ENCODE measurements at regions not wholly inside any gene's neighbourhood (a gene's known extent, or its start where the extent isn't known, plus 50 kb on each side); places are given as distances from the start of the nearest gene placed in this dataset.

DNA sequence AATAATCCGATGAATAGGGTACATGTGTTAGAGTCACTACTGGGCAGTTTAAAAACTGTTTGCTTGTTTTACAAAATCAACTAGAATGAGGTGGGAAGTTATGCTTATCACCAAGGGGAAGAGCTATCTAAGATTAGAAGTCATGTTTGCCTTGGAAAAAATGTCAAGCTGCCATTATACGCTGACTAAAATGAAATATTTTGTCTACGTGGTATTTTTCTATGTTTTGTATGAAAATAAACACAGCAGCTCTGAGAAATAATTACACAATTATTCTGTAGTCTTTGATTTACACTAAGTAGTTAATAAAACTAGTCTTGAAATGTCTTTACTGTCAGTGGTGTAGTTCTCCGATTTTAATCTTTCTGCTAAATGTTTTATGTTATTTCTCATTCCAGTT, 241.9 kb upstream of the TARS1 start:
- Histone ChIP-seq H3K4me2 (ENCODE audit: low read length) (no peak overlapping the region), H3K4me3 (ENCODE audit: low read length) (no peak overlapping the region), H3K27ac (ENCODE audit: low read depth, low read length) (no peak overlapping the region), H3K4me1 (ENCODE audit: control insufficient read depth, low read length) (no peaks in the 10 kb centered on the region), H3F3A (ENCODE audit: control insufficient read depth, insufficient read depth) (no peaks in the 10 kb centered on the region), H3K9me3 (ENCODE audit: control insufficient read depth, insufficient read depth, low read length) (no peaks in the 10 kb centered on the region), H3K9me2 (replicated peaks; ENCODE audit: control insufficient read depth, low read length) (no peaks in the 10 kb centered on the region), H3K27me3 (ENCODE audit: control insufficient read depth, low read length) (no peaks in the 10 kb centered on the region), H4K20me1 (ENCODE audit: control insufficient read depth, insufficient read depth, low read depth, low read length) (no peaks in the 10 kb centered on the region), H3K36me3 (ENCODE audit: control insufficient read depth, low read length) (no peaks in the 10 kb centered on the region), H3K79me2 (ENCODE audit: control insufficient read depth, low read length) (no peaks in the 10 kb centered on the region)
- no peak for TF ChIP-seq EZH2phosphoT487 (IDR thresholded peaks at IDR 0.05; ENCODE audit: borderline replicate concordance, low read length)
- TF ChIP-seq, protein P1, sequence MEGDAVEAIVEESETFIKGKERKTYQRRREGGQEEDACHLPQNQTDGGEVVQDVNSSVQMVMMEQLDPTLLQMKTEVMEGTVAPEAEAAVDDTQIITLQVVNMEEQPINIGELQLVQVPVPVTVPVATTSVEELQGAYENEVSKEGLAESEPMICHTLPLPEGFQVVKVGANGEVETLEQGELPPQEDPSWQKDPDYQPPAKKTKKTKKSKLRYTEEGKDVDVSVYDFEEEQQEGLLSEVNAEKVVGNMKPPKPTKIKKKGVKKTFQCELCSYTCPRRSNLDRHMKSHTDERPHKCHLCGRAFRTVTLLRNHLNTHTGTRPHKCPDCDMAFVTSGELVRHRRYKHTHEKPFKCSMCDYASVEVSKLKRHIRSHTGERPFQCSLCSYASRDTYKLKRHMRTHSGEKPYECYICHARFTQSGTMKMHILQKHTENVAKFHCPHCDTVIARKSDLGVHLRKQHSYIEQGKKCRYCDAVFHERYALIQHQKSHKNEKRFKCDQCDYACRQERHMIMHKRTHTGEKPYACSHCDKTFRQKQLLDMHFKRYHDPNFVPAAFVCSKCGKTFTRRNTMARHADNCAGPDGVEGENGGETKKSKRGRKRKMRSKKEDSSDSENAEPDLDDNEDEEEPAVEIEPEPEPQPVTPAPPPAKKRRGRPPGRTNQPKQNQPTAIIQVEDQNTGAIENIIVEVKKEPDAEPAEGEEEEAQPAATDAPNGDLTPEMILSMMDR (IDR thresholded peaks at IDR 0.05; ENCODE audit: low read depth, low read length, poor library complexity, severe bottlenecking) = no peak

DNA sequence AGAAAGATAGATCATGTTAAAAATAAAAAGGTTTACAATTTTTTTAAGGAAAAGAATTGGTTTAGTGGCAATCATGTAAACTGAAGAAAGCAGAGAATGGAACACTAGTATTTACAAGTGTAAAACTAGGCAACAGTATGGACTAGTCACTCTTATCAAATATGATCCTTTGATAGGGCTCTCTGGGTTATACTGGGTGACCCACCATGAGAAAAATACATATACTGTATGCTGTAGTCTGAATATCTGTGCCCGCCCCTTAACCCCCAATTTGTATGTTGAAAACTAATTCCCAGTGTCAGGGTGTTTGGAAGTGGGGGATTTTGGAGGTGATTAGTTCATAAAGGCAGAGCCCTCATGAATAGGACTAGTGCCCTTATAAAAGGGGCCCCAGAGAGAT, 236.8 kb upstream of the TARS1 start:
- Histone ChIP-seq H3K27ac (ENCODE audit: low read depth, low read length) (no peak overlapping the region), H3K9me3 (ENCODE audit: control insufficient read depth, insufficient read depth, low read length) (no peaks in the 10 kb centered on the region), H3K27me3 (ENCODE audit: control insufficient read depth, low read length) (no peaks in the 10 kb centered on the region), H3K4me2 (ENCODE audit: low read length) (no peak overlapping the region), H3K36me3 (ENCODE audit: control insufficient read depth, low read length) (no peaks in the 10 kb centered on the region), H4K20me1 (ENCODE audit: control insufficient read depth, insufficient read depth, low read depth, low read length) (no peaks in the 10 kb centered on the region), H3K79me2 (ENCODE audit: control insufficient read depth, low read length) (no peaks in the 10 kb centered on the region), H3K4me1 (ENCODE audit: control insufficient read depth, low read length) (no peaks in the 10 kb centered on the region), H3K4me3 (ENCODE audit: low read length) (no peak overlapping the region), H3F3A (ENCODE audit: control insufficient read depth, insufficient read depth) (no peaks in the 10 kb centered on the region), H3K9me2 (replicated peaks; ENCODE audit: control insufficient read depth, low read length) (no peaks in the 10 kb centered on the region)
- TF ChIP-seq EZH2phosphoT487 (IDR thresholded peaks at IDR 0.05; ENCODE audit: borderline replicate concordance, low read length) = no peak
- TF ChIP-seq, protein P1 (IDR thresholded peaks at IDR 0.05; ENCODE audit: low read depth, low read length, poor library complexity, severe bottlenecking) = no peak

DNA sequence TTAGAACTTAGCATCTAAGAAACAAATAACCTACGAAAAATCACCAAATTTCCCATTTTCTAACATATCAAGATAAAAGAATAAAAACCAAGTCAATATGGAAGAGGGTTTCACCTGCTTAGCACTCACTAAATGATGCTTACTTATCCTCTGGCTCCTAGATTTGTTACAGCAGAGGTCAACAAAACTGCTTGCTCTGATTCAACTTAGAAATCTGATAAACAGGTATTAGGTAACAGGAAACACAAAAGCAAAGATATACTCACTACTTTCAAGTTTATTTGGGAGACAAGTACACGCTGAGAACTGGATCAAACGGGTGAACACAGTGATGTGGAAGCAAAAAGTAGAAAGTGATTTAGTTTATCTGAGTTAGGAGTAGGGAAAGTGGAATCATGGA, 235.7 kb upstream of the TARS1 start:
- H3K79me2 ChIP-seq (ENCODE audit: control insufficient read depth, low read length) = no peaks in the 10 kb centered on the region
- no peaks in the 10 kb centered on the region for H3F3A ChIP-seq (ENCODE audit: control insufficient read depth, insufficient read depth)
- no peak overlapping the region for H3K27ac ChIP-seq (ENCODE audit: low read depth, low read length)
- H4K20me1 ChIP-seq (ENCODE audit: control insufficient read depth, insufficient read depth, low read depth, low read length) = no peaks in the 10 kb centered on the region
- no peaks in the 10 kb centered on the region for H3K36me3 ChIP-seq (ENCODE audit: control insufficient read depth, low read length)
- no peaks in the 10 kb centered on the region for H3K27me3 ChIP-seq (ENCODE audit: control insufficient read depth, low read length)
- TF ChIP-seq, protein P1 (IDR thresholded peaks at IDR 0.05; ENCODE audit: low read depth, low read length, poor library complexity, severe bottlenecking) = no peak
- no peak for TF ChIP-seq EZH2phosphoT487 (IDR thresholded peaks at IDR 0.05; ENCODE audit: borderline replicate concordance, low read length)
- H3K4me3 ChIP-seq (ENCODE audit: low read length) = no peak overlapping the region
- no peaks in the 10 kb centered on the region for H3K9me3 ChIP-seq (ENCODE audit: control insufficient read depth, insufficient read depth, low read length)
- no peak overlapping the region for H3K4me2 ChIP-seq (ENCODE audit: low read length)
- no peaks in the 10 kb centered on the region for H3K4me1 ChIP-seq (ENCODE audit: control insufficient read depth, low read length)
- H3K9me2 ChIP-seq (replicated peaks; ENCODE audit: control insufficient read depth, low read length) = no peaks in the 10 kb centered on the region

Data from DOHH2 (cell line).